BJ (cell line): ENCODE measurements at regions not wholly inside any gene's neighbourhood (a gene's known extent, or its start where the extent isn't known, plus 50 kb on each side); places are given as distances from the start of the nearest gene placed in this dataset.

Experiments used
- CTCF ChIA-PET: fragments of 350-600 bp; formaldehyde crosslinking; extraction: SDS; loops from one replicate; lab custom pipeline; 2021; ENCODE audit warnings: antibody characterized with exemption, inconsistent platforms; lab: Yijun Ruan, JAX
- POLR2A ChIA-PET: fragments of 300-600 bp; sonication (Branson Sonifier 250); formaldehyde crosslinking; extraction: SDS; loops from one replicate; lab custom pipeline; 2021; ENCODE audit warnings: antibody characterized with exemption; lab: Charles Lee
- DNase-seq: peaks from one replicate; pipeline ENCODE4 v3.0.0-alpha.2; 2011; ENCODE audit warnings: low read depth
- H3K27me3 ChIP-seq: 2 replicates; pipeline ENCODE4 v1.6.0; 2011; ENCODE audit warnings: low read length; ENCODE audit not compliant: control insufficient read depth, insufficient read depth
- H3K36me3 ChIP-seq: 2 replicates; pipeline ENCODE4 v1.5.1; 2011; ENCODE audit warnings: low read length; ENCODE audit not compliant: control insufficient read depth, insufficient read depth
- H3K4me3 ChIP-seq: 2 replicates; pipeline ENCODE4 v1.5.1; 2011; ENCODE audit warnings: low read depth, mild to moderate bottlenecking, control low read depth, low read length
- TF ChIP-seq, protein P1 (sequence below): IDR thresholded peaks from 2 replicates; pipeline ENCODE4 v1.5.1; 2011; ENCODE audit warnings: low read depth, mild to moderate bottlenecking, control low read depth, inconsistent platforms, low read length, moderate library complexity; ENCODE audit not compliant: insufficient read depth

DNA sequence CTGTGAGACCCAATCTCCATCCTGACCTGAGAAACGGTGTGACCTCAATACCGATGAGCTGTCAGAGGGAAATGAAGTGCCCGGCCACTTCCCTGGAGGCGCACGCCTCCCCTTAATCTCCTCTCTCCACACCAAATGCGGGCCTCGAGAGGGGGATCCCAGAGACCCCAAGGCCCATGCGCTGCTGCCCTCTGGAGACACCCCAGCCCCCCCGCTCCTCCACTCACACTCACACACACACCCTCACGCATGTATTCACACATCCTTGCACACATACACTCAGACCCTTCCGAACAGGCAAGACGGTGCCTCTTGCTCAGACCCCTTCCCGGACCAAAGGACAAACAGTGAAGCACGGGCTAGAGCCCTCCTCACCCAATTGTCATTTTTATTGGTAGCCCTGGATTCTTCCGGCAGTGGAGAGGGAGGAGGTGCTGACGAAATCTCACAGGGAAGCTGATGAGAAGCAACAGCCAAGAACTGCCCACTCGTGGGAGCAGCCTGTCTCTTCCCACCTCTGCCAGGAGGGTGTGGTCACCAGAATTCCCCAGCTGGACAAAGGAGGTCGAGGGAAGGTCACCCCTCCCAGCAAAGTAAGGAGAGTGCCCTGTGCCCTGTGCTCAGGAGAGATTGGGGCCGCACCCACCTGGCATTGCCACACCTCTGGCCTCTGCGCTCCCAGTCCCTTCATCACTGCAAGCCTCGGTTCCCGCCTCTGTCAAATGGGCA lies 136.0 kb upstream of the TNRC6C start:
- ChIA-PET CTCF (no interaction called here), POLR2A (no interaction called here)
- H3K27me3 ChIP-seq = peaks cover 1% of the 10 kb centered on the region; the same call in 1 of the 2 replicates
- TF ChIP-seq, protein P1, sequence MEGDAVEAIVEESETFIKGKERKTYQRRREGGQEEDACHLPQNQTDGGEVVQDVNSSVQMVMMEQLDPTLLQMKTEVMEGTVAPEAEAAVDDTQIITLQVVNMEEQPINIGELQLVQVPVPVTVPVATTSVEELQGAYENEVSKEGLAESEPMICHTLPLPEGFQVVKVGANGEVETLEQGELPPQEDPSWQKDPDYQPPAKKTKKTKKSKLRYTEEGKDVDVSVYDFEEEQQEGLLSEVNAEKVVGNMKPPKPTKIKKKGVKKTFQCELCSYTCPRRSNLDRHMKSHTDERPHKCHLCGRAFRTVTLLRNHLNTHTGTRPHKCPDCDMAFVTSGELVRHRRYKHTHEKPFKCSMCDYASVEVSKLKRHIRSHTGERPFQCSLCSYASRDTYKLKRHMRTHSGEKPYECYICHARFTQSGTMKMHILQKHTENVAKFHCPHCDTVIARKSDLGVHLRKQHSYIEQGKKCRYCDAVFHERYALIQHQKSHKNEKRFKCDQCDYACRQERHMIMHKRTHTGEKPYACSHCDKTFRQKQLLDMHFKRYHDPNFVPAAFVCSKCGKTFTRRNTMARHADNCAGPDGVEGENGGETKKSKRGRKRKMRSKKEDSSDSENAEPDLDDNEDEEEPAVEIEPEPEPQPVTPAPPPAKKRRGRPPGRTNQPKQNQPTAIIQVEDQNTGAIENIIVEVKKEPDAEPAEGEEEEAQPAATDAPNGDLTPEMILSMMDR = no peak
- no peak overlapping the region for H3K4me3 ChIP-seq
- no peaks in the 10 kb centered on the region for H3K36me3 ChIP-seq
- DNase-seq = no peak

DNA sequence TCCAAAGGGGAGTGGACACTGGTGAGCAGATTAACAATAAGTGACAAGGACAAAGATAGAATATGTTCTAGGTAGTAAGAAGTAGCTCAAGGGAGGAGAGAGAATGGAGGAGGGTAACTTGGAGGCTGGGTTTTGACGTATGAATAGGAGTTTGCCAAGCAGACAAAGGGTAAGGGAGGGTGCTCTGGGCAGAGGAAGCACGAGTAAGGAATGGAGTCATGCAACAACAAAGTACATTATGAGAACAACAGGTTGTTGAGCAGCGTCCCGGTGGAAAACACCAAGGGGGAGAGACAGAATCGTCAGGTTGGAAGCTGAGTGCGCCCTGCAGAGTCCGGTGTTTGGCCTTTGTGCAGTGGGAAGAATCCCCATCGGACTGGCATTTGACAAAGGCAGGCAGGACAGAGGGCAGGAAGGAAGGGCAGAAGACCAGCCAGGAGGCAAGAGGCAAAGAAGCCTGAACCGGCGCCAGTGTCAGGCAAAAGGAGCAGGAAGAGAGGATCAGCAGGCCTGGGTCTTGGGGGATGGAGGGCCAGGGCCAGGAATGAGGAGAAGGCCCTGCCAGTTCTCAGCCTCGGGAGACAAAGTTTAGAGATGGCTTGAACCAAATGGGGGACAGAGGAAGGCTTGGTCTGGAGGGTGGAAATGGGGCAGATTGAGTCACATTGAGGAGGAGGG lies 134.3 kb upstream of the TNRC6C start:
- POLR2A ChIA-PET = no interaction called here
- DNase-seq = no peak
- CTCF ChIA-PET = no interaction called here
- H3K4me3 ChIP-seq = no peak overlapping the region
- H3K36me3 ChIP-seq = no peaks in the 10 kb centered on the region
- TF ChIP-seq, protein P1 = no peak
- peaks cover 1% of the 10 kb centered on the region; the same call in 1 of the 2 replicates for H3K27me3 ChIP-seq

DNA sequence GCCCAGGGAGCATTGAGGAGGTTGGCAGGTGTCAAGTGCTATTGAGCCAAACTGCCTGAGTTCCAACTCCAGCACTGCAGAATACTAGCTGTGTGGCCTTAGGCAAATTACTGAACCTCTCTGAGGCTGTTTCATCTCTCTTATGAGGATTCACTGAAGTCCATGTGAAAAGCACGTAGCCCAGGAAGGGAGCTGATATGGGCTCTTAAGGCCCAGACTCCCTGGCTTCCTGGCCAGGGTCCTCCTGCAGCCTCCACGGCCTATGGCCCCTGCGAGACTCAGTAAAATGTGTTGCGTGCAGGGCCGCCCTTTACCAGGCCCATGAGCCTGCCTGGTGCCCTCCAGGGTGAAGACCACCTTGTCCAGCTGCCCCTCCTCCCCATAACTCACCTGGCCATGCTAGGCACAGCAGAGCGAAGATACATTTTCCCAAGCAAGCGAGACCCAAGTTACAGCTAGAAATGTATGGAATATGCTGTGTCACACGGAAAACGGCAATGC lies 133.7 kb upstream of the TNRC6C start:
- no peaks in the 10 kb centered on the region for H3K36me3 ChIP-seq
- no peak overlapping the region for H3K4me3 ChIP-seq
- H3K27me3 ChIP-seq = peaks cover 1% of the 10 kb centered on the region; the same call in 1 of the 2 replicates
- CTCF ChIA-PET = no interaction called here
- TF ChIP-seq, protein P1 = no peak
- POLR2A ChIA-PET = no interaction called here
- no peak for DNase-seq

DNA sequence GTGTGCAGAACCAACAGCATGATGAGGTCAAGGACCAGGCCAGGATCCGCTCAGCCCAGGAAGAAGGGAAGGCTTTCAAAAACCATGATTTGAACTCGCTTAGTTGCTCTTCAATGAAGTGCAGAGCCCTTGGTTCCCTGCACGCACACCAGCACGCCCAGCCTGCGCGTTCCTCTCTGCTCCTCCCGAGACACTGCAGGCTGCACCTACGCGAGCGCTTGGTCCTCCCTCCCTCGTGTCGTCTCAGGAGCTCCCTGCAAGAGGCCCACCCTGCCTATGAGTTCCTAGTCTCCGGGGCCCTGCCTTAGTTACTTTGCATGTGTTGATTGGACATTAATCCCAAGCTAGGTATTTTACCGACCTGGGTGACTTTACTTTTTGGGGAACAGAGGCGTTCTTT lies 132.9 kb upstream of the TNRC6C start:
- TF ChIP-seq, protein P1 = no peak
- no peak for DNase-seq
- CTCF ChIA-PET = interaction anchor here (0.9 kb wide), 1 partner anchor 15 kb away, joined by 3 read pairs; no protein-coding TSS in a partner anchor
- POLR2A ChIA-PET = no interaction called here
- Histone ChIP-seq H3K4me3 (no peak overlapping the region), H3K27me3 (no peaks in the 10 kb centered on the region), H3K36me3 (no peaks in the 10 kb centered on the region)

DNA sequence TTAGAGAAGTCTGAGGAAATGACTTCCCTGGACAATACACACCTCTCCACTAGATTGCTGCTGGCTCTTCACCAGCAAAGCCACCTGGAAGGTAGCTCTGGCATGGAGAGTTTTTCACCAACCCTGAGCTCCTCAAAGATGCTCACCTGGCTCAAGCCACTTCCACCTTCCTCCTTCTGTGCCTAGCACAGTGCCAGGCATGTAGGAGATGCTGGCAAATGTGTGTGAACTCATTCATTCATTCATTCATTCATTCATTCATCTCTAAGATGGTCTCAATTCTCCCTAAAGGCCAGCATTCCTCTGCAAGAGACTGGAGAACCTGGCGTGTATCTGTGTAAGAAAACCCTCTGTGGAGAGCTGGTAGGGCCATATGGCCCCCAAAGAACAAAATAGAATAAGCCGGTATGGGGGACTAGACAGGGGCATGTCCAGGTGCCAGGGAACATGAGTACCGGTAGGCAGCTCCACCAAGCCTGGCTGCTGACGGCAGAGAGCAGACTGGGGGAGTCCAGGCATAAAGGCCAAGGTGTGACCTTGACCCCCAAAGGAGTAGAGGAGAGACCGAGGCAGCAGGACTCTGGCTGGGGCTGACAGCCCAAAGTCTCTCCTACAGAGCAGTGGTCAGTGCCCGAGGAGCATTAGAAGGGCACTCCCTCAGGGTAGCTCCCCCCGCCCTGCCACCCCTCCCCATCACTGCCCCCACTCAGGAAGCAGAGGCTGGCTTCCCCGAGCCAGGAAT lies 132.2 kb upstream of the TNRC6C start:
- H3K36me3 ChIP-seq = no peaks in the 10 kb centered on the region
- H3K27me3 ChIP-seq = no peaks in the 10 kb centered on the region
- H3K4me3 ChIP-seq = no peak overlapping the region
- DNase-seq = no peak
- TF ChIP-seq, protein P1 = no peak
- CTCF ChIA-PET = interaction anchor here (0.9 to 1.5 kb wide), 2 partner anchors 16 to 20 kb away, joined by 3 read pairs; no protein-coding TSS in a partner anchor
- POLR2A ChIA-PET = no interaction called here
